Nephron progenitor cell (in vitro differentiated cells): ENCODE measurements at regions not wholly inside any gene's neighbourhood (a gene's known extent, or its start where the extent isn't known, plus 50 kb on each side); places are given as distances from the start of the nearest gene placed in this dataset.

Source experiments
- DNase-seq: peaks from one replicate; pipeline ENCODE4 v3.0.0; 2021
- H3K27ac Mint-ChIP-seq: 2 replicates; pipeline ENCODE4 v1.8.0; 2021; ENCODE audit warnings: mild to moderate bottlenecking, moderate library complexity, mixed read lengths
- H3K27me3 Mint-ChIP-seq: 2 replicates; pipeline ENCODE4 v1.8.0; 2021; ENCODE audit warnings: mild to moderate bottlenecking, low read depth, mixed read lengths; ENCODE audit not compliant: poor library complexity
- H3K36me3 Mint-ChIP-seq: 2 replicates; pipeline ENCODE4 v1.8.0; 2021; ENCODE audit warnings: low read depth, mixed read lengths
- H3K4me1 Mint-ChIP-seq: 2 replicates; pipeline ENCODE4 v1.8.0; 2021; ENCODE audit warnings: mixed read lengths
- H3K4me3 Mint-ChIP-seq: 2 replicates; pipeline ENCODE4 v1.8.0; 2021; ENCODE audit warnings: mild to moderate bottlenecking, moderate library complexity, mixed read lengths
- H3K9me3 Mint-ChIP-seq: 2 replicates; pipeline ENCODE4 v1.8.0; 2021; ENCODE audit warnings: mild to moderate bottlenecking, moderate library complexity, mixed read lengths
- CTCF ChIP-seq: fragments of 200-600 bp; sonication (generic); IDR thresholded peaks from 2 replicates; pipeline ENCODE4 v1.5.0; 2021; ENCODE audit warnings: antibody characterized with exemption

- Mint-ChIP-seq H3K27ac (no peak overlapping the region), H3K27me3 (peaks cover 15% of the 10 kb centered on the region), H3K4me3 (no peak overlapping the region), H3K36me3 (no peaks in the 10 kb centered on the region), H3K4me1 (peaks cover 14% of the 10 kb centered on the region), H3K9me3 (no peaks in the 10 kb centered on the region)
- DNase-seq: no peak
- no peak for TF ChIP-seq CTCF
Observed at GRCh38 chr1:229941831-229942230, 125.2 kb upstream of the GALNT2 start.

DNA sequence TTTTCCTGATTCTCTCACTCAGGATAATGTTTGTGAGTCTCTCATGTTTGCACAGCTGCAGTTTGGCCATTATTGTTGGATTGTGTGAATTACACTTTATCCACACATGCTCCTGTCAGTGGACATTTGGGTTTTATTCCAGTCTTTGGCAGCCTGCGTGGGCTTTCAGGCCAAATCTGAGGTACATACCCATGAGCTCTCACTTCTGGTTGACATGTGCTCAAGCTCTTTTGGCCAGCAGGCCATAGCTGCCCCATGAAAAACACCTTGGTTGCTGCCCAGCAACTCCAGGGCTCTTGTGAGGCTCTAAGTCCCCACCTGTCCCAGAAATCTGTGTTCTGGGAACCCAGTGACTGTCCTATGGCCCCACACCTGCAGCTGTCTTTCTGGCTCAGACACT, 124.5 kb upstream of the GALNT2 start:
- Mint-ChIP-seq H3K27me3 (peaks cover 15% of the 10 kb centered on the region), H3K4me1 (peaks cover 14% of the 10 kb centered on the region), H3K4me3 (no peak overlapping the region), H3K9me3 (no peaks in the 10 kb centered on the region), H3K36me3 (no peaks in the 10 kb centered on the region), H3K27ac (no peak overlapping the region)
- no peak for TF ChIP-seq CTCF
- no peak for DNase-seq

DNA sequence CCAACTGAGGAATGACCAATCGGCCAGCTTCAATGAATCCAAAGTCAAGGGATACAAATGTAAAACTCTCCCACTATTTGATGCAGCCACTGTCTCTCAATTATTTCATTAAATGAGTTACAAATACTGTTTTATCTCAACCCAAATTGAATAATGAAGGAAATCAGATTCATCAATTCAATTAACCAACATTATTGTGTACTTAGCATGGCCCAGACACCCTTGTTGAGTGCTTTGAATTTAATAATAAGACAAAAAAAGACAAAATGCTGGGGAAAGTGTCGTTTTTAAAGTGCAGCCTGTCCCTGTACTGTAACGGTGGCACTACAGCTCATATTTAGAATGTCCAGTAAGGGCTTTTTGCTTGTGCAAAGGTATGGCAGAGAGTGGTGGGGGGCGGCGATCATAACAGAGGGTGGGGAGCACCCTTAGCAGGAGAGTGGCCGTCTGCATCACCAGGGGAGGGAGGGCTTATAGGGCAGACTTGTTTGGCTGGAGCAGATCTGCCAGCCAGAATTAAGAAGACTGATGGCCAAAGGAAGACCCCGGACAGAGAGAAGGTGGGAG, 123.8 kb upstream of the GALNT2 start:
- no peak for TF ChIP-seq CTCF
- no peak overlapping the region for H3K27ac Mint-ChIP-seq
- peaks cover 14% of the 10 kb centered on the region for H3K4me1 Mint-ChIP-seq
- no peak overlapping the region for H3K4me3 Mint-ChIP-seq
- DNase-seq: no peak
- peaks cover 15% of the 10 kb centered on the region for H3K27me3 Mint-ChIP-seq
- H3K9me3 Mint-ChIP-seq: no peaks in the 10 kb centered on the region
- H3K36me3 Mint-ChIP-seq: no peaks in the 10 kb centered on the region

GRCh38 chr1:229943988-229944743, 122.9 kb upstream of the GALNT2 start:
- Mint-ChIP-seq H3K27me3 (peaks cover 15% of the 10 kb centered on the region), H3K4me3 (no peak overlapping the region), H3K4me1 (peaks cover 14% of the 10 kb centered on the region), H3K27ac (no peak overlapping the region), H3K9me3 (no peaks in the 10 kb centered on the region), H3K36me3 (no peaks in the 10 kb centered on the region)
- no peak for TF ChIP-seq CTCF
- DNase-seq: no peak

DNA sequence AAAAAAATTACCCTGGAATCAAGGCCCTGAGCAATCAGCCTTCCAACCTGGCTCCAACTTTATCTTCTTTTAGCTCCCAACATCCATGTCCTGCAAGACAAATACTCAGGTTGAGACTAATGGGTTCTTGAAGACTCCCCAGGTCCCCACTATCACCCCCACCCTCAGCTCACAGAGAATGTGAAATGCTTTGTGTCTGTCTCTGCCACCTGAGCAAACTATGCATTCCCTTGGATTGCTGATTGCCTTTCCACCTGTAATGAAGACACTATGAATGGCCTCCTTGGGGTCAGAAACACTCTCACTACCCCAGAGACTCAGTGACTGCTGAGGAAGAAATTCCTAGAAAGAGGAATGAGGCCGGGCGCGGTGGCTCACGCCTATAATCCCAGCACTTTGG, 121.2 kb upstream of the GALNT2 start:
- Mint-ChIP-seq H3K36me3 (no peaks in the 10 kb centered on the region), H3K27ac (no peak overlapping the region), H3K4me1 (peaks cover 14% of the 10 kb centered on the region), H3K9me3 (no peaks in the 10 kb centered on the region), H3K4me3 (no peak overlapping the region), H3K27me3 (peaks cover 12% of the 10 kb centered on the region)
- no peak for TF ChIP-seq CTCF
- DNase-seq: no peak

DNA sequence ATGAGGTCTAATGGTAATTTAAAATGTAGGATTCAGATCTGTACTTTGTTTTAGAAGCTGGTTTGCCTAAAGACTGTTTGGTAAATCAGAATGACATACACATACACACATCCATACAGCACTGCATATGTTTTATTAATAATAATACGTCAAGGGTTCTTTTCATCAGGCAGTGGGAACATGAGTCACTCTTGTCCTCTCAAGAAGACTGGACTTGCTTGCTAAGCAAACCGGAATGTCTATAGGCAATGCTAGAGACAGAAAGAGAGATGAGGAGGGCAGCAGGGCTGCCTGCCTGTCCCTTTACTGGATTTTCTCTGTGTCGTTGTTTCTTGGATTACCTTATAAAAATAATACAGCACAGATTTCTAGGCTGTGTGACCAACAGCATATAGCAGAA, 119.1 kb upstream of the GALNT2 start:
- Mint-ChIP-seq H3K27ac (no peak overlapping the region), H3K4me1 (peaks cover 14% of the 10 kb centered on the region), H3K4me3 (no peak overlapping the region), H3K9me3 (no peaks in the 10 kb centered on the region), H3K27me3 (peaks cover 9% of the 10 kb centered on the region), H3K36me3 (no peaks in the 10 kb centered on the region)
- TF ChIP-seq CTCF: no peak
- DNase-seq: no peak
